Testis (tissue), 2 donors: ENCODE measurements at regions not wholly inside any gene's neighbourhood (a gene's known extent, or its start where the extent isn't known, plus 50 kb on each side); places are given as distances from the start of the nearest gene placed in this dataset.

Source experiments
- DNase-seq: peaks from one replicate; pipeline ENCODE4 v3.0.0-alpha.2; 2019
- H3K27ac ChIP-seq, 2 donors: fragments of 200-600 bp; sonication (generic); one replicate each; pipeline ENCODE4 v1.5.1; 2019
- H3K27me3 ChIP-seq: fragments of 200-600 bp; sonication (generic); one replicate; pipeline ENCODE4 v1.5.1; 2019
- H3K36me3 ChIP-seq: fragments of 200-600 bp; sonication (generic); one replicate; pipeline ENCODE4 v1.5.1; 2017; ENCODE audit warnings: low read depth; ENCODE audit errors: missing control alignments
- H3K4me1 ChIP-seq: fragments of 200-600 bp; sonication (generic); one replicate; pipeline ENCODE4 v1.5.1; 2019
- H3K4me3 ChIP-seq, 2 donors: fragments of 200-600 bp; sonication (generic); one replicate each; pipeline ENCODE4 v1.5.1; 2017 to 2019
- H3K9me3 ChIP-seq: fragments of 200-600 bp; sonication (generic); one replicate; pipeline ENCODE4 v1.5.1; 2017
- POLR2A ChIP-seq: fragments of 450-650 bp; IDR thresholded peaks from one replicate; pipeline ENCODE4 v1.6.1; 2017; ENCODE audit warnings: antibody characterized with exemption, mild to moderate bottlenecking, moderate library complexity
- WGBS, 2 donors: methylation state at CpG; one replicate each; pipeline ENCODE4 v1.1.5; 2018; 5-methylcytosine and 5-hydroxymethylcytosine counted together
- intact Hi-C: fragments of 100-400 bp; cut with DNase I; formaldehyde crosslinking; loops from one replicate; pipeline ENCODE4 v1.15.1; 2023; ENCODE audit warnings: low total_unique reads
- TF ChIP-seq, protein P1 (sequence below), 3 experiments: fragments of 450-650 bp in 2 of 3; fragments of 200-600 bp in 1 of 3; sonication (generic) in 1 of 3; IDR thresholded peaks; one replicate each; pipeline ENCODE4 v1.5.1; 2016 to 2019; ENCODE audit warnings: antibody characterized with exemption in 3 of 3, mild to moderate bottlenecking in 2 of 3, moderate library complexity in 1 of 3

DNA sequence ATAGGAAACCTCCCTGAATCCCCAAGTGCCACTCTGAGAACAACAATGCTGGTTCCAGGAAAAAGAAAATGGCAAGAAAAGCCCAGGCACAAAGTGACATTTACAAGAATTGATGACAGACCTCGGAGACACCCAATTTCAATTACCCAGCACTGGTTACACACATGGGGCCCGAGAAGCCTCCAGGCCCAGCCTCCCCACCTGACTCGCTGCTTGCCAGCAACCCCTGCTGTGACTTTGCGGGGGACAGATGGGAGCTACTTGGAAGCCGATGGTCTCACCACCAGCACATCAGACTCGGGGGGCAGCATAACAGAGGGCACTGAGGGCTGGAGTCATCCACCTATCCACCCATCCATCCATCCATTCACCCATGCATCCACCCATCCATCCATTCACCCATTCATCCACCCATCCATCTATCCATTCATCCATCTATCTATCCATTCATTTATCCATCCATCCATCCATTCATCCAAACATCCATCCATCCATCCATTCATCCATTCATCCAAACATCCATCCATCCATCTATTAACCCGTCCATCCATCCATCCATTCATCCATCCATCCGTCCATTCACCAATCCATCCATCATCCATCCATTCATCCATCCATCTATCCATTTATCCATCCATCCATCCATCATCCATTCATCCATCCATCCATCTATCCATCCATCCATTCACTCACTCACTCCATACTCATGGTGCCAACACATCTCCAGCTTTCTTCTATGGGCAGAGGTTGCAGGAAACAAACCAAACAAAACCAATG lies 567.6 kb downstream of the BRD1 start:
- intact Hi-C loops, result no loop called here
- H3K4me1 ChIP-seq, result no peaks in the 10 kb centered on the region
- 77 to 83% methylated on average over 8 of the region's 8 CpGs for WGBS, 2 donors
- no peak for DNase-seq
- no peaks in the 10 kb centered on the region for H3K36me3 ChIP-seq
- no peaks in the 10 kb centered on the region for H3K27me3 ChIP-seq
- no peaks in the 10 kb centered on the region for H3K9me3 ChIP-seq
- no peak overlapping the region for H3K4me3 ChIP-seq
- H3K27ac ChIP-seq, result no peak overlapping the region
- TF ChIP-seq, protein P1, sequence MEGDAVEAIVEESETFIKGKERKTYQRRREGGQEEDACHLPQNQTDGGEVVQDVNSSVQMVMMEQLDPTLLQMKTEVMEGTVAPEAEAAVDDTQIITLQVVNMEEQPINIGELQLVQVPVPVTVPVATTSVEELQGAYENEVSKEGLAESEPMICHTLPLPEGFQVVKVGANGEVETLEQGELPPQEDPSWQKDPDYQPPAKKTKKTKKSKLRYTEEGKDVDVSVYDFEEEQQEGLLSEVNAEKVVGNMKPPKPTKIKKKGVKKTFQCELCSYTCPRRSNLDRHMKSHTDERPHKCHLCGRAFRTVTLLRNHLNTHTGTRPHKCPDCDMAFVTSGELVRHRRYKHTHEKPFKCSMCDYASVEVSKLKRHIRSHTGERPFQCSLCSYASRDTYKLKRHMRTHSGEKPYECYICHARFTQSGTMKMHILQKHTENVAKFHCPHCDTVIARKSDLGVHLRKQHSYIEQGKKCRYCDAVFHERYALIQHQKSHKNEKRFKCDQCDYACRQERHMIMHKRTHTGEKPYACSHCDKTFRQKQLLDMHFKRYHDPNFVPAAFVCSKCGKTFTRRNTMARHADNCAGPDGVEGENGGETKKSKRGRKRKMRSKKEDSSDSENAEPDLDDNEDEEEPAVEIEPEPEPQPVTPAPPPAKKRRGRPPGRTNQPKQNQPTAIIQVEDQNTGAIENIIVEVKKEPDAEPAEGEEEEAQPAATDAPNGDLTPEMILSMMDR (IDR thresholded peaks at IDR 0.05), result no peak
- TF ChIP-seq POLR2A, result no peak

DNA sequence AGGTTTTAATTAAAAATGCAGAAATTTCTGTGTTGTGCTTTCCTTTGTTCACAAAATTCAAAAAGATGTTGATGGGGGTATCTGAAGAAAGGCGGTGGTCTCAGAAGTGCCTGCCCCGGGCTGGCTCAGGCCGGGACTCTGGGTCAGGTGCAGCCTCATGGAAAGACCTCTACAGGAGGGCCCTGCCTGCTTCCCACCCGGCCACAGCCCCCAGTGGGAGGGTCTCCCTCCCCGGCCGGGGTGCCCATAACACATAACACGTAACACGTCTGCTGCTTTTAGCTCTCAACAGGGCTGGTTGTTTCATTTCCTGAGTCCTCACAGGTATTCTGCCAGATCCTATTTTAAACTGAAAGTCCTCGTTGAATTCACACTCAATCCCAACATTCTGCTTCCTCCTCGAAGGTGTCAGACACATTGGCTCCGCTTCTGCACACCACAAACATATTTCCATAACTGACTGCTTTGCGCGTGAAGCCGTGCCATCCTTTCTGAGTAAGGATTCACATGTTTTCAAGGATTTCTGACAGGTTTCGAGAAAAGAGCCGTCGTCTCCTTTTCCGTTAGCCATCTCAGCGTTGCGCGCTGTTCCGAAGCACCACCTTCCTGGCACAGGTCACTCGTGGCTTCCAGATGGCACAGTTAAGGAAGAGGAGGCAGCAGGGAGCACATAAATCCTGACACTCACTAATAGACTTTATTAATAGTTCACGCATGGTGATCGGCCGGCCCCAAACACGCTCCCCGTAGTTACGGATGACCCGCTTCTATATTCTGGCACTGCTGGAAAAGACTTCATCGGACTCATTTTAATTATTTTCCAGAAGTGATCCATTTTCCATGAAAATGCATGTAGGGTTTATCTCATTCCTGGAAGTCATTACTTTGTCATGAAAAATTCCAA lies 569.3 kb downstream of the BRD1 start:
- no peak overlapping the region for H3K4me3 ChIP-seq
- 86 to 87% methylated on average over 29 to 31 of the region's 31 CpGs for WGBS, 2 donors
- no peaks in the 10 kb centered on the region for H3K36me3 ChIP-seq
- TF ChIP-seq, protein P1 (IDR thresholded peaks at IDR 0.05), result no peak
- no peak for TF ChIP-seq POLR2A
- H3K9me3 ChIP-seq, result no peaks in the 10 kb centered on the region
- intact Hi-C loops, result no loop called here
- no peaks in the 10 kb centered on the region for H3K27me3 ChIP-seq
- DNase-seq, result no peak
- no peak overlapping the region for H3K27ac ChIP-seq
- no peaks in the 10 kb centered on the region for H3K4me1 ChIP-seq

DNA sequence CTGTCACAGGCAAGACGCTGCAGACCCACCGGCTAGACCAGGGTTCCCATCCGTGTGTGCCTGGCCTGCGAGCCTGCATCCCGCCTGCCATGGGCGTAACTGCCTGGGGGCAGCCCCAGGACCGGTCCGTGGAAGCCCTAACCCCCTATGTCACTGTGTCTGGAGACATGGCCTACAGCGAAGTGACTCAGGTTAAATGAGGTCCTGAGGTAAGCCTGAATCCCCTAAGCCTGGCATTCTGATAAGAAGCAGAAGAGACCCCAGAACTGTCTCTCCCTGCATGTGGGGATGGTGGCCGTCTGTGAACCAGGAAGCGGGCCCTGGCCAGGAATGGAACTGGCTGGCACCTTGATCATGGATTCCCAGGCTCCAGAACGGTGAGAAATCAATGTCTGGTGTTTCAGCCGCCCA lies 570.1 kb downstream of the BRD1 start:
- Histone ChIP-seq H3K4me3 (no peak overlapping the region), H3K9me3 (no peaks in the 10 kb centered on the region), H3K27ac (no peak overlapping the region), H3K27me3 (no peaks in the 10 kb centered on the region), H3K36me3 (no peaks in the 10 kb centered on the region), H3K4me1 (no peaks in the 10 kb centered on the region)
- DNase-seq, result no peak
- WGBS, 2 donors, result 94 to 95% methylated on average over 12 to 13 of the region's 13 CpGs
- no peak for TF ChIP-seq POLR2A
- TF ChIP-seq, protein P1 (IDR thresholded peaks at IDR 0.05), result no peak
- intact Hi-C loops, result no loop called here

DNA sequence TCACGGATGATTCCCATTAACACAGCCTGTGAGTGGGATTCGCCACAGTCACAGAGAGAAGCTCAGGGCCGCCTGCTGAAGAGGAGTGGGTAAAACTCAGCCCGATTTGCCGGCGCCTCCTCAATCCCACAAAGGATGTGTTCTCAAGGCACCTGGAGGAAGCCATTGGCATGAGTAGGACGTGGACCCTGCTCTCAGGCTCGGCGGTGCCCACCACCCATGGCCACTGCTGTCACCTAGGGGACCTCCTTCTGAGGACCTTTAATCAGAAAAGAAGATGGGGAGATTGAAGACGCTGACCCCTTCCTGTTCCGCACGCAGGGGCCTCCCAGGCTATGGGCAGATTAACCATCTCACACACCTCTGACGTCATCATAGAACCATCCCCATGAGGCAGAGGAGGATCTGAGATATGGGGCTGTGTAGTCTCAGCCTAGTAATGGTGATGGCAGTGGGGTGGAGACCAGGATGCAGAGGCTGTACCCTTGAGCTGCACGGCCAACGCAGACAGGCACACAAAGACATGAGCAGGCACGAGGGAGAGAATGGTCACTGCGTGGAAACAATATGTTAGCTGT lies 571.8 kb downstream of the BRD1 start:
- no peaks in the 10 kb centered on the region for H3K9me3 ChIP-seq
- no peak overlapping the region for H3K4me3 ChIP-seq
- 82 to 91% methylated on average over 14 to 17 of the region's 17 CpGs for WGBS, 2 donors
- no peak for DNase-seq
- H3K27me3 ChIP-seq, result no peaks in the 10 kb centered on the region
- no peaks in the 10 kb centered on the region for H3K36me3 ChIP-seq
- intact Hi-C loops, result no loop called here
- TF ChIP-seq, protein P1 (IDR thresholded peaks at IDR 0.05), result no peak
- TF ChIP-seq POLR2A, result no peak
- no peaks in the 10 kb centered on the region for H3K4me1 ChIP-seq
- H3K27ac ChIP-seq, result no peak overlapping the region
